Stimulated activated CD4-positive, alpha-beta T cell treated with anti-CD3 and anti-CD28 coated beads, Interleukin-1b, Interleukin-23, amount 100 ng/mL, for 4 hours (primary cell): ENCODE measurements at regions not wholly inside any gene's neighbourhood (a gene's known extent, or its start where the extent isn't known, plus 50 kb on each side); places are given as distances from the start of the nearest gene placed in this dataset.
"Not testable (repeated sequence)": the region's sequence is repeated elsewhere in the genome, so short reads cannot be mapped to it uniquely, and the experiment has no call there.

Experiments
- DNase-seq, 2 donors: peaks; one replicate each; pipeline ENCODE4 v3.0.0-alpha.2; 2020; ENCODE audit warnings: low read depth in 2 of 2

GRCh38 chr5:93221773-93222172, 359.2 kb downstream of the NR2F1-AS1 start:
- DNase-seq, result no peak

GRCh38 chr5:93220431-93220830, 360.6 kb downstream of the NR2F1-AS1 start:
- no peak for DNase-seq

DNA sequence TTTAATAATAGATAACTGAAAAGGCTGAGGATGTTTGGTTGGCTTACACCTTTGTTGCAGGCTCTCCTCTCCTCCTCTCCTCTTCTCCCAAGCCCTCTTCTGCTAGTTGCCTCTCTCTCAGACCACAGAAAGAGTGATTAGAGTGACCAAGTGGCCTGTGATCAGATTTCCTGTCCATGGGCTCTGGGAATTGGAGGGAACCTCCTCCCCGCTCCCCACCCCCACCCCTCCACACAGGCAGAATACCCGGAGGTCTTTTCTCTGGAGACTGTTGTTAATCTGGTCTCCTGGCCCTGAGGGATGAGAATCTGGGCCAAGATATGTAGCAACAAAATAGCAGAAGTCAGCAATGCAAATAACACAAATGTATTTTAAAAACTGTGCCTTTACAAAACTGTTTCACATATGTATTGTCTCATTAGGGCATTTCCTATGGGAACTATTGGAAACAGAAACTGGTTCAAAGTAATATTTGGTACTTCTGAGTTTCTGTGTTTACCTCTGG, 361.3 kb downstream of the NR2F1-AS1 start:
- no peak for DNase-seq

- not testable (repeated sequence) for DNase-seq
These were observed 367.8 kb downstream of the NR2F1-AS1 start for GRCh38 chr5:93213111-93213794.

DNA sequence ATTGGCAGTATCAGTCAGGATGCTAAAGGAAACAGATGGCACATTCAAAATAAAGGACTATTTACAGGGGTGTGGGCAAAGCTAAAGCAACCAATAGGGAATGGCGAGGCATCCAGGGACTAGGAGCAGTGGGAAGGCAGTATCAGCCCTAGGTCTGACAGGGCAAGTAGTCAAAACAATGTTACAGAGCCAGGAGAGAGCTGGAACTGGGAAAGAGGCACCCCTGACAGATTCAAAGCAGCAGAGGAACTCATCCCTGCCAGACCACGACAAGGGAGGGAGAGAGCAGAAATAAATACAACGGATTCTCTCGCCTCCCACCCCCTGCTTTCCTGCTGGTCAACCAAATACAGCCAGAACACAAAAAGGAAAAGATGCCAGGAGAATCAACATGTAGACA, 371.5 kb downstream of the NR2F1-AS1 start:
- DNase-seq, result no peak

DNA sequence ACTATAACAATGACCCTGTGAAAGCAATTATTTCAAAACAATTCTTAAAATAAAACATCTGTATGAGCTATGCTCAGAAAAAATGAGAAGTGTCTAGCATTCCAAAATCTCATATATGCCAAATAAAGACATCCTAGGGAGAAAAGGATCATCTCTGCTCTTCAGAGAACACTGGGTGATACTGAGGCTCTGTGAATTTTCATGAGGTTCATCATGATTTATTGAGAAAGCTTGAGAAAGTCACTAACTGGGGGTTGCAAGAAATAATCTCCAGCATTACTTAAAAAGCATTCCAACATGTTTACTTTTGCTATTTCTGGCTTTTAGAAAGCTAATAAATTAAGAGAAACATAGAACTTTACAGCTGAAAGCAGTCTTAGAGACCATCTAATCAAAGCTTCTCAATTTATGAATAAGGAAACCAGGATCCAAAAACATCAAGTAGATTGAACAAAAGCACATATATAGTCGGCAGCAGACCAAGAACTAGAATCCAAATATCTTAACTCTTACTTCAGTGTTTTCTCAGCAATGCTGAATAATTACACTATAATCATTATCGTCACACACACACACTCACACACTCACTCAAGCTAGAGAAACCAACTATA, 372.8 kb downstream of the NR2F1-AS1 start:
- DNase-seq, result no peak

DNA sequence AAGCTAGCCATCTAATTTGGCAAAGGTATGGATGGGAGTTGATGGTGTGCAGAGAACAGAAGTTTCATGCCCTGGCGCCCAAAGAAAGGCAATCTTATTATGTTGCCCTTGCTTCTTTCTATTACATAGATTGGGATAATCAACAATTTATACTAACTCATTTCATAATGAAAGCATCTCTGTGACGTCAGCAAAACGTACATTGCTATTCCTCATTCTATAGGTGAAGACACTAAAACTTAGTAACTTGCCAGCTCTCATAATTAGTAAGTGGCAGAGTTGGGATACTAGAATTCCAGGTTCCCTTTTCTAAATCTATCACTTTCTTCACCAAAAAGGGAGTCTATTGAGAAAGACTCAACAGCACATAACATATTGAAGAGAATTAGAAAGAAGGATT, 374.8 kb downstream of the NR2F1-AS1 start:
- no peak for DNase-seq

GRCh38 chr5:93201061-93201460, 380.0 kb downstream of the NR2F1-AS1 start:
- no peak for DNase-seq

GRCh38 chr5:93196986-93197385, 384.0 kb downstream of the NR2F1-AS1 start:
- DNase-seq, result no peak

- no peak for DNase-seq
These were observed 387.3 kb downstream of the NR2F1-AS1 start for GRCh38 chr5:93193431-93194347.

GRCh38 chr5:93192683-93193082, 388.3 kb downstream of the NR2F1-AS1 start:
- DNase-seq, result no peak

GRCh38 chr5:93192087-93192486, 388.9 kb downstream of the NR2F1-AS1 start:
- no peak for DNase-seq

DNA sequence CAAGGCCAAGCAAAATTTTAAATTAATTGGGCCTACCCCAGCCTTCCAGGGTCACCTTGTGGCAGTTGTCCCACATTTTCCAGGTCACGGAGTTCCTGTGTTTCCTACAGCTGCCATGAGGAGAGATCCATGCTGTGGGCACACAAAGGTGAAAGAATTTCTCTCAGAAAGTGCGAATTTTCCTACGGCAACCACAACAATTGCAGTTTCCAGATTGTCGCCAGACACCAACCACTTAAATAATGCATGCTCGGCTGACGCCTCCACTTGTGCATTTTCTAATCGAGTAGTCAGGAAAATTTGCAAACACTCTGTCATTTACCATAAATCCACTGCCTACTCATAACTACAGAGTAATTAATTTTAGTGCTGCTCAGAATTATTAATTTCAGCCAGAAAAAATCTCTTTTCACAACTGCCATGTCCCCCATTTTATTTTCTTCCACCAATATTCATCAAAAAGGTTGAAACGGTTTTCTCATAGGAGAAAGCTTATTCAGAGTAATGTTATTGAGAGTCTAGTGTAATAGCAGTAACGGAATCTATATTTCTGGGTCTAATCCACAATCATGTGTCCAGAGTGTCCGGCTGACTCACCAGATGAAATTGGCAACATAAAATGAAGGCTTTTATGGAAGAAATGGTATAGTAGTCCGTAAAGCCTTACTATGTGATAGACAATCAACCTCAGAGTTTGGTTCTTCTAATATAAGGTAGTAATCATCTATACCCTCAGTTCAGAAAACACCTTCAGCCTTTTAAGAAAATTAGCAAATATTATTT, 389.8 kb downstream of the NR2F1-AS1 start:
- no peak for DNase-seq

DNA sequence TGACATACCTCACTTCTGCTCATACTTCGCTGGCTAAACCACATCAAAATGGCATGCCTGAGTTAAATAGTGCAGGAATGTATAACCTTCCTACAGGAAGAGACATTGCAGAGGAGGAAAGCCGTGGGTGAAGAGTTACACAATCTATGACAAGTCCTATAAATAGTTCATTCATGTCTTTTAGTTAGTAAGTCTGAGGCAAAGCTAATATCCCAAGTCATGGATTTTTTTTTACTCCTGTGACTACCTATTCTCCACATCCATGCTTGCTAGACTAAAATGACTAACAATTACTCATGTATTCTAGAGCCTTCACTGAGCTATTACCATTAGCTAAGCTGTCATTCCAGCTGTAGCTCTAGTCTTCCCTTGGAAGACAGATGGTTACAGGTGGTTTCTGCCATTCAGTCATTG, 391.3 kb downstream of the NR2F1-AS1 start:
- no peak for DNase-seq

DNA sequence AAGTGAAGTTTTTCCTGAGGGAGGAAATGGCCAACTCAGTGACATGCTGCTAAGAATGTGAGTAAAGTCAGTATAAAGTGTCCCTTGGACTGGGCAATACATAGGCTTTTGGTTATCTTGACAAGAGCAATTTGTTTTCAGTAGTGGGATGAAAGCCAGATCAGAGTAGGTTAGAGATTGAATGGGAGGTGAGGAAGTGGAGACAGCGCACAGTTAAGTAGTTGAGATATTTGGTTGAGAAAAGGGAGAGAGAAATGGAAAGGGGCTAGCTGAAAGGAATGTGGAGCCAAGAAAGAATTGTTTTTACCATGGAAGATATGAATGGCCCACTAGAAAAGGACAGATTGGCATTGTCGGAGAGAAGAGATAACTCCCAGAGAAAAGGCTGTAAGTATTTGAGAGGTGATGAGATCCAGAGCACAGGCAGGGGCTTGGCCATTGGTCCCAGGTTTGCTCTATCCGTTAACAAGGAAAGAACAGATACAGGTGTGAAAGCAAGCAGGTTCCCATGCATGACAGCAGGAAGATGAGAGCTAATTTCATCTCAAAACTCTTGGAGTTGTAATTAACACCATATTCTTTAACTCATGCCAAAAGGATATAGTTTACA, 392.0 kb downstream of the NR2F1-AS1 start:
- DNase-seq, result no peak

DNA sequence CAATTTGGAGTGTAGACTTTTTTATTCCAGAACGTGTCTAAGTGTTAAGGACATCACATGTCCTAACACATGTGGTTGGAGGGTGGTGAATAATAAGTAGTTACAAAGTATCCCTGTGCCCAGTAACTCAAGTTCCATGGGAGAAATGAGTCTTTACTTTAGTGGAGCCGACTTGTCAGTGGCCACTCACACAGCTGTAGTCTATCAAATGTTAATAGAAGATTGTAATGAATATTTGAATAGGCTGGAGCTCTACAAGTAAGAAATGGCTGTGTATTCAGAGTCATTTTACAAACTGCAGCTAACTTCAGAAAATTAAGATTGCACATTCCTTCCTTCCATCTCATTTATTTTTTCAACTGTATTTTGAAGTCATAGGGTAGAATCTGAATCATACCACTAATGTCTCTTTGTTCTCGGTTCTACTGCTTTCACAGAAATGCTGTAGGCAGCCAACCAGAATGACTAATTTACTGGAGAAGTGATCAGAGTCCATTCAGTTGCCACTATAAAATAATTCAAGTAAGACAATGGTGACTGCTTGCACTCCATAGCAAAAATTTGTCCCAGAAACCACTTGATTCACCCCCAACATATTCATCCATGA, 394.8 kb downstream of the NR2F1-AS1 start:
- no peak for DNase-seq

GRCh38 chr5:93184041-93184440, 397.0 kb downstream of the NR2F1-AS1 start:
- DNase-seq, result no peak

DNA sequence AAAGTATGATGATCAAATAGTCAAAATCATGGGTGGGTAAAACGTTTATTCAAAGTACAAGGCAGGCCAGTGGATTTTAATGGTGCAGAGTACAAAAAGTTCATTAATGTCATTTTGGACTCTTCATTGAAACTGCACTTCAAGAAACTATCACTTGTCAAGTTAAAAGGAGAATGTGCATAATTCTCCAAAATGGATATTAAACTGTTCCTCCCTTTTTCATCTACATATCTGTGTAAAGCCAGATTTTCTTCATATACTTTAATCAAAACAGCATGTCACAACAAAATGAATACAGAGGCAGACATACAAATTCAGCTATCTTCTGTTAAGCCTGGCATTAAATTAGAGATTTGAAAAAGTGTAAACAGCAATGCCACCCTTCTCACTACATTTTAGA, 401.6 kb downstream of the NR2F1-AS1 start:
- no peak for DNase-seq

DNA sequence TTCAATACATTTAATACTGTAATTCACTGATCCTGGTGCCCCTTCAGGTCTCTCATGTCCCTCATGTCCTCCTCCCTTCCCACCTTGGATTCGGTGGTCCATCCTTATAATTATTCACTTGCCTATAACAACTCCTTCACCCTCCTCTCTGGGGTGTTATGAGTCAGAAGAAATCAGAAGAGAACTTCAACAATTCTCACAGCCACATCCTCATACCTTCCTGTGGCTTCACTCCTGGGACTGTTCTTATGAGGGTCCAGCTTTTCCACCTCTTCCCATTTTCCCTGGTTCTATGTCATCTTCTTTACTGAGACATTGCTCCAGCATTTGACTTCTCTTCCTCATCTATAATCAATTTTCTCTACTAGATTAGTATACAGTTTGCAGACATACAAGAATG, 406.1 kb downstream of the NR2F1-AS1 start:
- DNase-seq, result no peak

DNA sequence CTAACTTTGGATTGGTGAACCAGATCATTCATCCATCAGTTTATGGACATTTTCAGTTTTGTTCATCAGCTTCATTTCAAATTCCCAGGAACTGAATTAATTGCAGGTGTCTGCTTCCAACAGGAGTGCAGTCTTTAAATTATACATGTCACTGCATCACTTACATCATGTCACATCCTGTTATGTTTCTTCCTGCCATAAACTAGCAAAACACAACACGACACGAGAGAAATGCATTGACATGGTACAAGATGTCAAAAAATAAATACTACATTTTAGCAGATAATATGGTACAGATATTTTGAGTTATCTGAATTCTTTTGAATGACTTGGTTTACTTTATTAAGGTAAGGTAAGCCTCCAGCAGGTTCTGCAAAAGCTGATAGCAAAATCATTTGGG, 415.5 kb downstream of the NR2F1-AS1 start:
- DNase-seq, result no peak

- DNase-seq, result no peak
These were observed 416.3 kb downstream of the NR2F1-AS1 start for GRCh38 chr5:93164690-93165089.
